ENCODE measurements at regions not wholly inside any gene's neighbourhood (a gene's known extent, or its start where the extent isn't known, plus 50 kb on each side); places are given as distances from the start of the nearest gene placed in this dataset.

DNA sequence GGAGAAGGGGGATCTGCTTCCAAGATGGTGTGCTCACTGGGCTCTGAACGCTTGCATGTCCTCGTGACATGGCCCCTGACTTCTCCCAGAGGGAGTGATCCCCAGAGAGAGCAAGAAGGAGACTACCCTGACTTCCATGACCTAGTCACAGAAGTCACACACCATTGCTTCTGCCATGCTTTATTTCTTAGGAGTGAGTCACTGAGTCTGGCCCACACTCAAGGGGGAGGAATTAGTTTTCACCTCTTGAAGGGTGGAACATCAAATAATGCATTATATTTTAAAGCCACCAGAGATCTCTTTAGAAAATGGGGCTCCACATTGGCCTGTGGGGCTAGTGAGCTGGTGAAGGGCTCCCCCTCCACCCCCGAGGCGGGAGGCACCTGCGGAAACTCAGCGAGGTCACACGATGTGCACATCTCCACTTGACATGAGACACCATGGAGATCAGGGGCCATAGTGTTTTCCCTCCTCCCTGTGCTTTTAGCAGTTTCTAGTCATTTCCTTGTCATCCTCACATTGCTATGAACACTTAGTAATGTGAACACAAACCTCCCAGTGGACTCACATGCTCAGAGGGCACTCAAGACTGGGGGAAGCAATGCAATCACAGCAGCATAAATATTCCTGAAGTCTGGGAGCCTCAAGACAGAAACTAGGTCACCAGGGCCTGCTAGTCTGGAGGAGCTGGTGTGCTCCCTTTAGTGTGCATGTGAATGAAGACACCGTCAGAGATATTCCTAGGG is 87.4 kb upstream of the FZD10 start:
- Histone ChIP-seq H3K27ac (no peak overlapping the region), H3K4me3 (ENCODE audit: low read depth, low read length) (no peak overlapping the region), H3K27me3 (ENCODE audit: insufficient read depth, low read depth, severe bottlenecking) (no peaks in the 10 kb centered on the region), H3K36me3 (no peaks in the 10 kb centered on the region), H3K9me3 (ENCODE audit: severe bottlenecking) (no peaks in the 10 kb centered on the region)
- TF ChIP-seq, protein P1, sequence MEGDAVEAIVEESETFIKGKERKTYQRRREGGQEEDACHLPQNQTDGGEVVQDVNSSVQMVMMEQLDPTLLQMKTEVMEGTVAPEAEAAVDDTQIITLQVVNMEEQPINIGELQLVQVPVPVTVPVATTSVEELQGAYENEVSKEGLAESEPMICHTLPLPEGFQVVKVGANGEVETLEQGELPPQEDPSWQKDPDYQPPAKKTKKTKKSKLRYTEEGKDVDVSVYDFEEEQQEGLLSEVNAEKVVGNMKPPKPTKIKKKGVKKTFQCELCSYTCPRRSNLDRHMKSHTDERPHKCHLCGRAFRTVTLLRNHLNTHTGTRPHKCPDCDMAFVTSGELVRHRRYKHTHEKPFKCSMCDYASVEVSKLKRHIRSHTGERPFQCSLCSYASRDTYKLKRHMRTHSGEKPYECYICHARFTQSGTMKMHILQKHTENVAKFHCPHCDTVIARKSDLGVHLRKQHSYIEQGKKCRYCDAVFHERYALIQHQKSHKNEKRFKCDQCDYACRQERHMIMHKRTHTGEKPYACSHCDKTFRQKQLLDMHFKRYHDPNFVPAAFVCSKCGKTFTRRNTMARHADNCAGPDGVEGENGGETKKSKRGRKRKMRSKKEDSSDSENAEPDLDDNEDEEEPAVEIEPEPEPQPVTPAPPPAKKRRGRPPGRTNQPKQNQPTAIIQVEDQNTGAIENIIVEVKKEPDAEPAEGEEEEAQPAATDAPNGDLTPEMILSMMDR (IDR thresholded peaks at IDR 0.05; ENCODE audit: low read depth, low read length) = no peak
- no peak for DNase-seq

DNA sequence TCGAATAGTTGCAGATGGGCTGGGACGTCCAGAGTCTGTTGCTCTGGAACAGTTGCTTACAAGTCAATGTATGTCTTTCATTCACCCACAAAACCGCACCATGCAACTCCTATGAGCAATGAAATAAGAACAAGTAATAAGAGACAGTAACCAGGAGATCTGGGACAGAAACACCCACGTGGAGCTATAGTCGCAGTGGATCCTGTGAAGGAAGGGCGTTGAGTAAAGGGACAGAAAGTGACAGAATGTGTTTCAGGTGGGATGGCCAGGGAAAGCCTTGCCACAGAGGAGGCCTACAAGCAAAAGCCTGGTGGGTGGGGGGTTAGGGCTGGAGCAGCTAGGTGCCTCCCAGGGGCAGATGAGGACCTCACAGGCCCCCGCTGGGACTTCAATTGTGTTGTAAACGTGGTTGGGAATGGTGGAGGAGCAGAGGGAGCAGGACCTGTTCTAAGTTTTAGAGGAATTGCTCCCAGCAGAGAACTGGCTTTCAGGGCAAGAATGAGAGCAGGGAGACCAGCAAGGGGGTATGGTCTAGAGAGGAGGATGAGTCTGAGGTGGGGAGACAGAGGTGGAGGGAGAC is 86.7 kb upstream of the FZD10 start:
- H3K27ac ChIP-seq = no peak overlapping the region
- H3K4me3 ChIP-seq (ENCODE audit: low read depth, low read length) = no peak overlapping the region
- H3K27me3 ChIP-seq (ENCODE audit: insufficient read depth, low read depth, severe bottlenecking) = no peaks in the 10 kb centered on the region
- TF ChIP-seq, protein P1 (IDR thresholded peaks at IDR 0.05; ENCODE audit: low read depth, low read length) = no peak
- no peaks in the 10 kb centered on the region for H3K36me3 ChIP-seq
- no peaks in the 10 kb centered on the region for H3K9me3 ChIP-seq (ENCODE audit: severe bottlenecking)
- DNase-seq = no peak

DNA sequence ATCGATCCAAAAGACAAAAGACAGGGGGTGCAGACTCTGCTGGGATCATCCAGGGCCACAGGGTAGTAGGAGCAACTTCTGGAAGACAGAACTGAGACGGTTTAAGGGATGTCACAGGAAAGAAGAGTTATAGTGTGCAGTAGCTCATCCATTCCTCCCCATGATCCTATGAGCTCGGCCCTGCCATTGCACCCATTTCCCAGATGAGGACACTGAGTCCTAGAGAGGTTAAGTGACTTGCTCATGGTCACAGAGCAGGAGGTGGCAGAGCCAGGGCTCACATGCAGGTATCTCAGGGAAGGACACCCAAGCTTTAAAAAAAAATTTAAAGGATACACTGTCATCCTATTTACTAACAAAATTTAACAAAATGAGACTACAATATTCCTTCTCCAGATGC is 86.1 kb upstream of the FZD10 start:
- TF ChIP-seq, protein P1 (IDR thresholded peaks at IDR 0.05; ENCODE audit: low read depth, low read length) = no peak
- DNase-seq = no peak
- Histone ChIP-seq H3K9me3 (ENCODE audit: severe bottlenecking) (no peaks in the 10 kb centered on the region), H3K36me3 (no peaks in the 10 kb centered on the region), H3K4me3 (ENCODE audit: low read depth, low read length) (no peak overlapping the region), H3K27ac (no peak overlapping the region), H3K27me3 (ENCODE audit: insufficient read depth, low read depth, severe bottlenecking) (no peaks in the 10 kb centered on the region)

DNA sequence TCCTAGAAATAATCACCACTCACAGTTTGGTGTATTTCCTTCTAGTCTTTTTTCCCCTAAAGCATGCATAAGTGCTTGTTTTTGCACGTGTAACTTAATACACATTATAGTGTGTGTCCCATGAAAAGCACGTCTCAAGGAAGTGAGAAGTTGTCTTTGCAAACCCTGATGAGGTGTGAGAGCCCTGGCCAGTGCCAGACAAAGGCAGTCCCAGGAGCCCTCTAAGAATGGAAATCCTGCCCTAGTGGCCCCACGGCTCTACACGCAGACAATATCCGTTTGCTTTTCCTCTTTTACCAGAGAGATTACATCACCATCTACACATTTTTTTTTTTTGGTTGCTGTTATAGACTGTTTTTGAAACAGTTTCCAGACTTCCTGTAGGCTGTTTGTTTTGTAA is 85.5 kb upstream of the FZD10 start:
- TF ChIP-seq, protein P1 (IDR thresholded peaks at IDR 0.05; ENCODE audit: low read depth, low read length) = no peak
- no peaks in the 10 kb centered on the region for H3K9me3 ChIP-seq (ENCODE audit: severe bottlenecking)
- H3K27ac ChIP-seq = no peak overlapping the region
- DNase-seq = no peak
- no peaks in the 10 kb centered on the region for H3K36me3 ChIP-seq
- H3K27me3 ChIP-seq (ENCODE audit: insufficient read depth, low read depth, severe bottlenecking) = no peaks in the 10 kb centered on the region
- no peak overlapping the region for H3K4me3 ChIP-seq (ENCODE audit: low read depth, low read length)

DNA sequence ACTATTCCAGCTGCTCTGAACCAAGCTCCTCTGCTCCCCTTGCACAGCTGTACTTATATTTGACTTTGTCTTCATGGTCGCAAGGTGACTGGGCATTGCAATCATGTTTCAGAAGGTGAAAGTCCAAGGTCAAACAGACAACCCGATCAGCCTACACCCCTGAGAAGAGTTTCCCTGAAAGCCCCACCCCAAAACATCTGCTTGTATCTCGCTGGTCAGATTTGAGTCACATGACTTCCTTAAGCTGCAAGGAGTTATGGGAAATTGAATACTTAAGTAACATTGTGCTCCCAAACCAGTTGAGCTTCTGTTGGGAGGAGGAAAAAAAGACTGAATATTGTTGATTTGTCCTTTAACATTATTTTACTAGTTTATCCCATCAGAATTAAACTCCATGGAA is 83.4 kb upstream of the FZD10 start:
- H3K9me3 ChIP-seq (ENCODE audit: severe bottlenecking) = no peaks in the 10 kb centered on the region

More for the DNA sequence above, 83.4 kb upstream of the FZD10 start:
- Histone ChIP-seq H3K27ac (no peak overlapping the region), H3K4me3 (ENCODE audit: low read depth, low read length) (no peak overlapping the region), H3K36me3 (no peaks in the 10 kb centered on the region), H3K27me3 (ENCODE audit: insufficient read depth, low read depth, severe bottlenecking) (no peaks in the 10 kb centered on the region)
- TF ChIP-seq, protein P1 (IDR thresholded peaks at IDR 0.05; ENCODE audit: low read depth, low read length) = no peak
- no peak for DNase-seq

All from WERI-Rb-1 (cell line).